Naive thymus-derived CD4-positive, alpha-beta T cell (primary cell): ENCODE measurements at regions not wholly inside any gene's neighbourhood (a gene's known extent, or its start where the extent isn't known, plus 50 kb on each side); places are given as distances from the start of the nearest gene placed in this dataset.
A peak's percentile ranks its signal among the peaks of the same experiment; 100 is the strongest.

ENCODE experiments used
- ATAC-seq: fragments of 150-1000 bp; cut with Tn5 transposase; 2 replicates; pipeline ENCODE4 v1.10.0; 2021; ENCODE audit warnings: mild to moderate bottlenecking, moderate library complexity
- CTCF ChIA-PET: fragments of 350-600 bp; sonication (Branson Sonifier 250); formaldehyde crosslinking; loops from one replicate; lab custom pipeline; 2021; ENCODE audit warnings: antibody characterized with exemption; lab: Charles Lee
- POLR2A ChIA-PET: fragments of 350-600 bp; sonication (Branson Sonifier 250); formaldehyde crosslinking; loops from one replicate; lab custom pipeline; 2021; ENCODE audit warnings: antibody characterized with exemption, inconsistent platforms; lab: Charles Lee
- DNase-seq, 9 donors: peaks; one replicate each; pipeline versions ENCODE4 v3.0.0 to v3.0.0-alpha.2; 2020 to 2022; ENCODE audit warnings: mixed read lengths in 1 of 9
- H3K27ac ChIP-seq: one replicate; pipeline ENCODE4 v1.7.0; 2013; ENCODE audit warnings: mild to moderate bottlenecking, low read depth, low read length, moderate library complexity
- H3K27me3 ChIP-seq, 2 donors: one replicate each; pipeline ENCODE4 v1.7.0; 2013; ENCODE audit warnings: low read length in 2 of 2, mild to moderate bottlenecking in 2 of 2, moderate library complexity in 2 of 2; ENCODE audit not compliant: control insufficient read depth in 2 of 2, insufficient read depth in 2 of 2
- H3K36me3 ChIP-seq, 3 experiments: 1 replicate in 2 of 3; 2 replicates in 1 of 3; pipeline ENCODE4 v1.7.0; 2013; ENCODE audit warnings: low read length in 3 of 3, mild to moderate bottlenecking in 3 of 3, moderate library complexity in 1 of 3; ENCODE audit not compliant: insufficient read depth in 3 of 3, control insufficient read depth in 2 of 3
- H3K4me1 ChIP-seq, 2 donors: one replicate each; pipeline ENCODE4 v1.7.0; 2013; ENCODE audit warnings: low read length in 2 of 2, mild to moderate bottlenecking in 2 of 2, moderate library complexity in 1 of 2; ENCODE audit not compliant: control insufficient read depth in 2 of 2, insufficient read depth in 2 of 2
- H3K4me3 ChIP-seq: 2 replicates; pipeline ENCODE4 v1.7.0; 2013; ENCODE audit warnings: mild to moderate bottlenecking, low read length
- H3K9me3 ChIP-seq, 3 experiments: 1 replicate in 2 of 3; 2 replicates in 1 of 3; pipeline ENCODE4 v1.7.0; 2013; ENCODE audit warnings: low read length in 3 of 3; ENCODE audit not compliant: control insufficient read depth in 2 of 3
- H3K27ac Mint-ChIP-seq, 9 donors: one replicate each; pipeline ENCODE4 v1.8.0; 2020 to 2022; ENCODE audit warnings: mixed read lengths in 9 of 9, mild to moderate bottlenecking in 8 of 9, moderate library complexity in 5 of 9, inconsistent platforms in 2 of 9
- H3K27me3 Mint-ChIP-seq, 5 donors: one replicate each; pipeline ENCODE4 v1.8.0; 2021 to 2022; ENCODE audit warnings: mixed read lengths in 5 of 5, mild to moderate bottlenecking in 1 of 5
- H3K36me3 Mint-ChIP-seq, 5 donors: one replicate each; pipeline ENCODE4 v1.8.0; 2020 to 2022; ENCODE audit warnings: mixed read lengths in 5 of 5, mild to moderate bottlenecking in 3 of 5, inconsistent platforms in 1 of 5
- H3K4me1 Mint-ChIP-seq, 7 donors: one replicate each; pipeline ENCODE4 v1.8.0; 2020 to 2022; ENCODE audit warnings: mixed read lengths in 7 of 7, mild to moderate bottlenecking in 3 of 7, inconsistent platforms in 1 of 7
- H3K4me3 Mint-ChIP-seq, 10 donors: one replicate each; pipeline ENCODE4 v1.8.0; 2020 to 2022; ENCODE audit warnings: mild to moderate bottlenecking in 10 of 10, mixed read lengths in 10 of 10, moderate library complexity in 6 of 10, inconsistent platforms in 2 of 10
- H3K9me3 Mint-ChIP-seq, 11 donors: one replicate each; pipeline ENCODE4 v1.8.0; 2020 to 2022; ENCODE audit warnings: mixed read lengths in 11 of 11, mild to moderate bottlenecking in 4 of 11, inconsistent platforms in 1 of 11, moderate library complexity in 1 of 11
- intact Hi-C, 2 donors: fragments of 100-400 bp; cut with micrococcal nuclease; formaldehyde crosslinking; loops; one replicate each; pipeline ENCODE4 v1.15.1; 2023

DNA sequence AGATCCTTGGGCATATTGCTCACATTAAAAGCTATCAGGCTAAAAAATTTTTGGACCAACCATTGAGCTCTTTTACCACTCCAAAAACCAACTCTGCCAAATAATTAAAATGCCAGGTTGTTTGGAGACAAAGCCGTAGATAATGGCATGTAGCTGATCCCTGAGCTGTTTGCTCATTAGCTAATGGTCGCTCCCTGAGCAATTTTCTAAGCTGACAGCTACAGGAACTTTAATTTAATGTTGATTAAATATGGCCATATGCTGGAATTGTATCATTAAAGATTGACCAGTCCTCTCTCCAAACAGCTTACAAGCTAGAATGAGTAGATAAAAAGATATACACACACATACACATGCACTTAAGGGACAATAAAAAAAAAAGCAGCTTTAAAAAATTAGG is 216.2 kb upstream of the ARHGAP20 start:
- ATAC-seq (no peak), DNase-seq (no peak)
- Mint-ChIP-seq H3K27me3 (peaks cover 0 to 3% (median 0%) of the 10 kb centered on the region in 5 donors), H3K27ac (no peak overlapping the region), H3K9me3 (peaks cover 0 to 2% (median 0%) of the 10 kb centered on the region in 11 donors), H3K4me3 (no peak overlapping the region), H3K4me1 (no peaks in the 10 kb centered on the region), H3K36me3 (peaks cover 0 to 4% (median 0%) of the 10 kb centered on the region in 5 donors)
- intact Hi-C loops, result no loop called here
- H3K27me3 ChIP-seq, result no peaks in the 10 kb centered on the region
- H3K27ac ChIP-seq, result no peak overlapping the region
- H3K36me3 ChIP-seq, result no peaks in the 10 kb centered on the region
- ChIA-PET CTCF (no interaction called here), POLR2A (no interaction called here)
- no peaks in the 10 kb centered on the region for H3K9me3 ChIP-seq
- no peaks in the 10 kb centered on the region for H3K4me1 ChIP-seq
- no peak overlapping the region for H3K4me3 ChIP-seq

DNA sequence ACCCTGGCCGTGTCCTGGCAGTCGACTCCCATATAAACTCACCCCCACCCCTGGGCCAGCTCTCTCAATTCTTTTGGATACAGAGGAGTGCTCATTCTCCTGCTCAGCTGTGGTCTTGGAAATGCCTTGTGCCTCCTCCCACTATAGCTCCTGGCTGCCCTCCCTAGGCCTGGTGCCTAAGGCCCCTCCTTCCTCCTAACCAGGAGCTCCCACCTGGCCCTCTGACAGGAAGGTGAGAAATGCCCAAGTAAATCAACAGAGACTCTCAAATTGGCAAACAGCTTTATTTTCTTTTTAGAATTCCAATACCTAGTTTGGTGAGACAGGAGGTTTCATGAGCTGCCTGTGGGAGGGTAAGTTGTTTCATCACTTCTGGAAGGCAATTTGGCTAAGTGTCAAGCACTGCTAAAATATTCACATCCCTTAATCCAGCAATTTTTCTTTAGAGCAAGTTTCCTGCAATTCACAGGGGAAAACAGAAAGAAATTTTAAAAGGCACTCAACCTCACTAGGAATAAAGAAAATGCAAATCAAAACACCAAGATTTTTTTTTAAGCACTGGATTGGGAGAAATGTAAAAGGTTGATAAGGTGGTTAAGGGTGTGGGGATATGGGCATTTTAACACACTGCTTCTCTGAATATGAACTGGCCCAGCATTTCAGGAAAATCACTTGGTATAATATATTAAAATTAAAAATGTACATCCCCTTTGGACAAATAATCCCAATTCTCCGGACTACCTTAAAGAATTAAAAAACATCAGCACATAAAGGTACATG is 209.7 kb upstream of the ARHGAP20 start:
- CTCF ChIA-PET, result no interaction called here
- no peak for ATAC-seq

GRCh38 chr11:110919241-110919922 is 207.1 kb upstream of the ARHGAP20 start:
- H3K9me3 Mint-ChIP-seq, result peaks cover 3 to 22% (median 10%) of the 10 kb centered on the region in 11 donors
- POLR2A ChIA-PET, result no interaction called here
- peaks cover 0 to 4% (median 0%) of the 10 kb centered on the region in 5 donors for H3K27me3 Mint-ChIP-seq
- Histone ChIP-seq H3K4me3 (no peak overlapping the region), H3K9me3 (no peaks in the 10 kb centered on the region), H3K27me3 (no peaks in the 10 kb centered on the region), H3K27ac (no peak overlapping the region), H3K4me1 (peaks cover 0 to 7% of the 10 kb centered on the region in 2 donors), H3K36me3 (no peaks in the 10 kb centered on the region)
- H3K4me1 Mint-ChIP-seq, result peaks cover 8 to 28% (median 15%) of the 10 kb centered on the region in 7 donors
- ATAC-seq (peak; percentile 48), DNase-seq (no peak)
- H3K27ac Mint-ChIP-seq, result peak overlapping the region in 5 of 9 donors; percentile 1 to 81 (median 20)
- peaks cover 0 to 7% (median 0%) of the 10 kb centered on the region in 5 donors for H3K36me3 Mint-ChIP-seq
- CTCF ChIA-PET, result no interaction called here
- peak overlapping the region in 5 of 10 donors; percentile 0 to 37 (median 6) for H3K4me3 Mint-ChIP-seq
- intact Hi-C loops, result no loop called here

More for the DNA sequence above, 209.7 kb upstream of the ARHGAP20 start:
- Mint-ChIP-seq H3K27ac (peak overlapping the region in 1 of 9 donors; percentile 78), H3K27me3 (peaks cover 0 to 4% (median 0%) of the 10 kb centered on the region in 5 donors), H3K4me3 (no peak overlapping the region), H3K36me3 (peaks cover 0 to 11% (median 0%) of the 10 kb centered on the region in 5 donors), H3K9me3 (peaks cover 0 to 12% (median 5%) of the 10 kb centered on the region in 11 donors), H3K4me1 (peaks cover 8 to 28% (median 15%) of the 10 kb centered on the region in 7 donors)
- Histone ChIP-seq H3K4me1 (peaks cover 0 to 7% of the 10 kb centered on the region in 2 donors), H3K9me3 (no peaks in the 10 kb centered on the region), H3K36me3 (no peaks in the 10 kb centered on the region), H3K27ac (no peak overlapping the region), H3K4me3 (no peak overlapping the region), H3K27me3 (no peaks in the 10 kb centered on the region)
- DNase-seq, result no peak
- POLR2A ChIA-PET, result no interaction called here
- intact Hi-C loops, result no loop called here

DNA sequence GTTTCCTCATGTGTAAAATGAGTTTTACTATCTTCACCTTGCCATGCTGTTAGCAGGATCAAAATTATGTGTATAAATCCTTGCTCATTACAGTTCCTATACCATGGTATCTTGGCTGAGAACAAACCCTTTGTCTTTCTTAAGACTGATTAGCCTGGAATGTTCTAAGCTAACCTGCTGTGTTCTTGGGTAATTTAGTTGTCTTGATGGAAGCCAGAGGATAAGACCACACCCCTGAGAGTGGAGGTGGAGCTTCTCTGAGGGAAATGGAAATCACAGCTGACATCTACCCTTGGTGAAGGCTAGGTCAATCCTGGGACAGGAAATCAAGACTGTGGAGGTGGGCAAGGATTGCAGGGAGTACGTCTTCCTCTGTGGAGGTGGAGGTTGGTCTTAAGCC is 206.1 kb upstream of the ARHGAP20 start:
- H3K36me3 ChIP-seq, result no peaks in the 10 kb centered on the region
- no peak for DNase-seq
- H3K4me1 ChIP-seq, result peaks cover 0 to 7% of the 10 kb centered on the region in 2 donors
- H3K4me3 Mint-ChIP-seq, result peak overlapping the region in 1 of 10 donors; percentile 9
- peaks cover 3 to 22% (median 12%) of the 10 kb centered on the region in 11 donors for H3K9me3 Mint-ChIP-seq
- H3K4me1 Mint-ChIP-seq, result peaks cover 8 to 28% (median 15%) of the 10 kb centered on the region in 7 donors
- ATAC-seq, result no peak
- H3K4me3 ChIP-seq, result no peak overlapping the region
- H3K27ac ChIP-seq, result no peak overlapping the region
- CTCF ChIA-PET, result no interaction called here
- POLR2A ChIA-PET, result no interaction called here
- peaks cover 0 to 4% (median 0%) of the 10 kb centered on the region in 5 donors for H3K27me3 Mint-ChIP-seq
- intact Hi-C loops, result no loop called here
- no peaks in the 10 kb centered on the region for H3K27me3 ChIP-seq
- H3K36me3 Mint-ChIP-seq, result peaks cover 0 to 7% (median 0%) of the 10 kb centered on the region in 5 donors
- peak overlapping the region in 1 of 9 donors; percentile 46 for H3K27ac Mint-ChIP-seq
- H3K9me3 ChIP-seq, result no peaks in the 10 kb centered on the region

DNA sequence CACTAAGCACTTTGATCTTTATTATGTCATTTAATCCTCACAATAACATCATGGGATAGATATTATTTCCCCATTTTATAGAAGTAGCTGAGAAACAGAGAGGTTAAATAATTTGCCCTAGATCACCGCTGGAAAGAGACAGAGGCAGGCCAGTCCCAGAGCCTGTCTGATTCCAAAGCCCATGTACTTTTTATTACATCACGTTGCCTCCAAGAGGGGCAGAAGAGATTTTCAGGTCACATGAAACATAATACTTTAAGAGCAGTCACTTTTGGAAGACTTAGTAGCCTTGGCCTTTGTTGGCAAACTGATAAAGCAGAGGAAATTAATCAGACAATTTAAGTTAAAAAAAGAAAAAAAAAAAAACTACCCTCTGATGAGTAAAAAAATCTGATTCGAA is 200.2 kb upstream of the ARHGAP20 start:
- intact Hi-C loops, result no loop called here
- ChIA-PET POLR2A (no interaction called here), CTCF (no interaction called here)
- Histone ChIP-seq H3K27ac (no peak overlapping the region), H3K4me3 (no peak overlapping the region), H3K36me3 (no peaks in the 10 kb centered on the region), H3K4me1 (peaks cover 10 to 21% of the 10 kb centered on the region in 2 donors), H3K27me3 (no peaks in the 10 kb centered on the region), H3K9me3 (no peaks in the 10 kb centered on the region)
- Mint-ChIP-seq H3K36me3 (peaks cover 0 to 3% (median 2%) of the 10 kb centered on the region in 5 donors), H3K27ac (no peak overlapping the region), H3K4me3 (no peak overlapping the region), H3K27me3 (peaks cover 0 to 5% (median 0%) of the 10 kb centered on the region in 5 donors), H3K9me3 (peaks cover 0 to 26% (median 14%) of the 10 kb centered on the region in 11 donors), H3K4me1 (peaks cover 15 to 27% (median 23%) of the 10 kb centered on the region in 7 donors)
- ATAC-seq (no peak), DNase-seq (no peak)

DNA sequence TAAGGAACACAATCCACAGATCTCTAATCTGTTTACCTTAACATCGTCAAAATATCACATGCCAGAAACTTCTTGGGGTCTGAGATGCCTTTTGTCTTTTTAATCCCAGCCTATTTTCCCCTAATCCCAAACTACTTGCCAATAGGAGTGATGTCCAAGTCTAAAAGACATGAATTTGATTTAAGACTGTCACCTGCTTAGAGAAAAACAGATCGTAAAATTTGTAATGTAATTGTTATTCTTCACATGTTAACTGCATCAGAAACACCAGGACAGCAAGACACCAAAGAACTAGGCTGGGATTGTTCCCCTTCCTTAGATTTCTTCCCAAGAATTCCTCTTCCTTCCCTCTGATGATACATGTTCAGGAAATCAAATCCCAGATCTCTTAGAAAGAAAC is 198.1 kb upstream of the ARHGAP20 start:
- Histone ChIP-seq H3K9me3 (no peaks in the 10 kb centered on the region), H3K36me3 (no peaks in the 10 kb centered on the region), H3K27me3 (no peaks in the 10 kb centered on the region), H3K27ac (no peak overlapping the region), H3K4me1 (peaks cover 16 to 27% of the 10 kb centered on the region in 2 donors), H3K4me3 (no peak overlapping the region)
- ATAC-seq, result no peak
- peaks cover 18 to 47% (median 33%) of the 10 kb centered on the region in 7 donors for H3K4me1 Mint-ChIP-seq
- H3K27me3 Mint-ChIP-seq, result peaks cover 0 to 5% (median 0%) of the 10 kb centered on the region in 5 donors
- ChIA-PET POLR2A (interaction anchor here (0.6 kb wide), 1 partner anchor 23 kb away, joined by 3 read pairs; no protein-coding TSS in a partner anchor), CTCF (interaction anchor here (0.6 kb wide), 1 partner anchor 13 kb away, joined by 3 read pairs; no protein-coding TSS in a partner anchor)
- peaks cover 0 to 7% (median 4%) of the 10 kb centered on the region in 5 donors for H3K36me3 Mint-ChIP-seq
- H3K4me3 Mint-ChIP-seq, result no peak overlapping the region
- peak overlapping the region in 1 of 9 donors; percentile 17 for H3K27ac Mint-ChIP-seq
- DNase-seq, result no peak
- peaks cover 3 to 21% (median 6%) of the 10 kb centered on the region in 11 donors for H3K9me3 Mint-ChIP-seq
- intact Hi-C loops, result no loop called here
